GM23338 (cell line): ENCODE measurements at regions not wholly inside any gene's neighbourhood (a gene's known extent, or its start where the extent isn't known, plus 50 kb on each side); places are given as distances from the start of the nearest gene placed in this dataset.

Source experiments
- ATAC-seq: fragments of 200-7000 bp; cut with Tn5 transposase; 3 replicates; pipeline ENCODE4 v1.9.1; 2020
- DNase-seq: peaks from one replicate; pipeline ENCODE4 v3.0.0-alpha.2; 2015; ENCODE audit warnings: low spot score
- H2AFZ ChIP-seq: fragments of 200-600 bp; sonication (generic); 2 replicates; pipeline ENCODE4 v1.8.0; 2016; ENCODE audit warnings: antibody characterized with exemption, mild to moderate bottlenecking, moderate library complexity
- H3F3A ChIP-seq: fragments of 200-600 bp; sonication (generic); replicated peaks from 2 replicates; pipeline ENCODE4 v1.8.0; 2017; ENCODE audit warnings: antibody characterized with exemption, mixed run types, low read depth
- H3K27ac ChIP-seq: fragments of 200-600 bp; sonication (generic); 2 replicates; pipeline ENCODE4 v1.6.1; 2016; ENCODE audit warnings: low read depth
- H3K27me3 ChIP-seq: fragments of 200-600 bp; sonication (generic); 2 replicates; pipeline ENCODE4 v1.8.0; 2016; ENCODE audit warnings: mild to moderate bottlenecking, mixed run types, moderate library complexity; ENCODE audit not compliant: insufficient read depth
- H3K36me3 ChIP-seq: fragments of 200-600 bp; sonication (generic); 2 replicates; pipeline ENCODE4 v1.8.0; 2016; ENCODE audit warnings: mild to moderate bottlenecking; ENCODE audit not compliant: insufficient read depth
- H3K4me1 ChIP-seq: fragments of 200-600 bp; sonication (generic); 2 replicates; pipeline ENCODE4 v1.8.0; 2016; ENCODE audit warnings: mild to moderate bottlenecking, moderate library complexity; ENCODE audit not compliant: insufficient read depth
- H3K4me2 ChIP-seq: fragments of 200-600 bp; sonication (generic); 2 replicates; pipeline ENCODE4 v1.7.1; 2017; ENCODE audit warnings: mixed run types
- H3K4me3 ChIP-seq: fragments of 200-600 bp; sonication (generic); 2 replicates; pipeline ENCODE4 v1.6.1; 2016; ENCODE audit warnings: mixed run types
- H3K79me2 ChIP-seq: fragments of 200-600 bp; sonication (generic); replicated peaks from 2 replicates; pipeline ENCODE4 v1.8.0; 2017; ENCODE audit warnings: mild to moderate bottlenecking; ENCODE audit not compliant: insufficient read depth
- H3K9me2 ChIP-seq: fragments of 200-600 bp; sonication (generic); 2 replicates; pipeline ENCODE4 v1.8.0; 2017; ENCODE audit not compliant: insufficient read depth
- H4K20me1 ChIP-seq: fragments of 200-600 bp; sonication (generic); replicated peaks from 2 replicates; pipeline ENCODE4 v1.8.0; 2017; ENCODE audit warnings: mild to moderate bottlenecking; ENCODE audit not compliant: insufficient read depth
- H3K27ac Mint-ChIP-seq: 2 replicates; pipeline ENCODE4 v1.8.0; 2020; ENCODE audit warnings: inconsistent platforms, mild to moderate bottlenecking, moderate library complexity, mixed read lengths
- H3K27me3 Mint-ChIP-seq: 3 replicates; pipeline ENCODE4 v1.8.0; 2022; ENCODE audit warnings: low read depth, mild to moderate bottlenecking, moderate library complexity, mixed read lengths, inconsistent platforms; ENCODE audit not compliant: insufficient read depth, poor library complexity
- H3K36me3 Mint-ChIP-seq: 3 replicates; pipeline ENCODE4 v1.8.0; 2021; ENCODE audit warnings: low read depth, mild to moderate bottlenecking, inconsistent platforms, moderate library complexity, mixed read lengths
- H3K4me1 Mint-ChIP-seq: 3 replicates; pipeline ENCODE4 v1.8.0; 2020; ENCODE audit warnings: mild to moderate bottlenecking, inconsistent platforms, mixed read lengths
- H3K4me3 Mint-ChIP-seq: 3 replicates; pipeline ENCODE4 v1.8.0; 2021; ENCODE audit warnings: moderate library complexity, mild to moderate bottlenecking, inconsistent platforms, mixed read lengths
- H3K9me3 Mint-ChIP-seq: 3 replicates; pipeline ENCODE4 v1.8.0; 2020; ENCODE audit warnings: moderate library complexity, mild to moderate bottlenecking, inconsistent platforms, mixed read lengths
- CREB1 ChIP-seq: fragments of 250-450 bp; sonication (Bioruptor Pico); IDR thresholded peaks from 2 replicates; pipeline ENCODE4 v1.5.0; 2020; ENCODE audit warnings: low read depth, mild to moderate bottlenecking, moderate library complexity
- CTCF ChIP-seq, 2 experiments: fragments of 200-600 bp in 1 of 2; sonication (generic) in 1 of 2; conservative IDR thresholded peaks; 2 replicates each; pipeline versions ENCODE4 v1.5.1 to v1.6.1; 2016 to 2017; ENCODE audit warnings: antibody characterized with exemption in 2 of 2, low read depth in 2 of 2, mild to moderate bottlenecking in 2 of 2, moderate library complexity in 1 of 2
- ETS1 ChIP-seq: IDR thresholded peaks from 2 replicates; pipeline ENCODE4 v1.6.1; 2016; ENCODE audit warnings: antibody characterized with exemption
- EZH2 ChIP-seq: fragments of 200-600 bp; sonication (generic); IDR thresholded peaks from one replicate; pipeline ENCODE4 v1.8.0; 2017; ENCODE audit warnings: antibody characterized with exemption, mild to moderate bottlenecking, low read depth; ENCODE audit not compliant: unreplicated experiment
- EZH2phosphoT487 ChIP-seq: fragments of 200-600 bp; sonication (generic); IDR thresholded peaks from one replicate; pipeline ENCODE4 v1.8.1; 2018; ENCODE audit warnings: antibody characterized with exemption; ENCODE audit not compliant: unreplicated experiment
- JUNB ChIP-seq: IDR thresholded peaks from one replicate; pipeline ENCODE4 v1.6.1; 2016; ENCODE audit warnings: antibody characterized with exemption; ENCODE audit not compliant: unreplicated experiment
- NANOG ChIP-seq: IDR thresholded peaks from 2 replicates; pipeline ENCODE4 v1.6.1; 2016; ENCODE audit warnings: antibody characterized with exemption, borderline replicate concordance
- POLR2AphosphoS5 ChIP-seq: IDR thresholded peaks from 2 replicates; pipeline ENCODE4 v1.6.1; 2016; ENCODE audit warnings: antibody characterized with exemption, low read depth
- REST ChIP-seq: IDR thresholded peaks from one replicate; pipeline ENCODE4 v1.6.1; 2018; ENCODE audit warnings: antibody characterized with exemption; ENCODE audit not compliant: unreplicated experiment
- STAT1 ChIP-seq: IDR thresholded peaks from one replicate; pipeline ENCODE4 v1.6.1; 2016; ENCODE audit warnings: antibody characterized with exemption; ENCODE audit not compliant: unreplicated experiment
- ZNF114 ChIP-seq: fragments of 250-450 bp; sonication (Bioruptor Pico); IDR thresholded peaks from 2 replicates; pipeline ENCODE4 v1.5.0; 2020; ENCODE audit warnings: mild to moderate bottlenecking, moderate library complexity
- ZNF331 ChIP-seq: fragments of 250-450 bp; sonication (Bioruptor Pico); IDR thresholded peaks from 2 replicates; pipeline ENCODE4 v1.5.0; 2020; ENCODE audit warnings: low read depth, mild to moderate bottlenecking, moderate library complexity
- ZNF462 ChIP-seq: fragments of 250-450 bp; sonication (Bioruptor Pico); IDR thresholded peaks from 2 replicates; pipeline ENCODE4 v1.5.0; 2020; ENCODE audit warnings: mild to moderate bottlenecking, moderate library complexity

- H3K36me3 Mint-ChIP-seq = no peaks in the 10 kb centered on the region
- Histone ChIP-seq H3K9me2 (no peaks in the 10 kb centered on the region), H4K20me1 (no peaks in the 10 kb centered on the region), H3F3A (no peaks in the 10 kb centered on the region), H3K27me3 (no peaks in the 10 kb centered on the region), H3K27ac (no peak overlapping the region), H2AFZ (no peak overlapping the region), H3K4me1 (no peaks in the 10 kb centered on the region), H3K36me3 (no peaks in the 10 kb centered on the region), H3K4me2 (no peak overlapping the region), H3K79me2 (no peaks in the 10 kb centered on the region), H3K4me3 (no peak overlapping the region)
- peaks cover 2% of the 10 kb centered on the region for H3K27me3 Mint-ChIP-seq
- H3K4me1 Mint-ChIP-seq = peaks cover 10% of the 10 kb centered on the region; the same call in 1 of the 3 replicates
- H3K9me3 Mint-ChIP-seq = no peaks in the 10 kb centered on the region
- ATAC-seq (no peak), DNase-seq (no peak)
- H3K4me3 Mint-ChIP-seq = no peak overlapping the region
- no peak overlapping the region for H3K27ac Mint-ChIP-seq
- no peak for TF ChIP-seq STAT1
- no peak for TF ChIP-seq EZH2phosphoT487
- TF ChIP-seq CTCF (conservative IDR thresholded peaks at IDR 0.05; ENCODE audit: low read depth in 2 of 2) = no peak
- no peak for TF ChIP-seq ZNF331 (CRISPR knock-in tag)
- no peak for TF ChIP-seq ETS1
- TF ChIP-seq ZNF114 = no peak
- no peak for TF ChIP-seq CREB1
- no peak for TF ChIP-seq NANOG
- no peak for TF ChIP-seq EZH2
- no peak for TF ChIP-seq ZNF462
- no peak for TF ChIP-seq JUNB
- TF ChIP-seq POLR2AphosphoS5 = no peak
- no peak for TF ChIP-seq REST
Observed at GRCh38 chr20:2227861-2228260, 67.9 kb upstream of the TGM3 start.
